GM18861 (cell line): ENCODE measurements at regions not wholly inside any gene's neighbourhood (a gene's known extent, or its start where the extent isn't known, plus 50 kb on each side); places are given as distances from the start of the nearest gene placed in this dataset.
A peak's percentile ranks its signal among the peaks of the same experiment; 100 is the strongest.

Experiments
- ATAC-seq: cut with Tn5 transposase; IDR thresholded peaks from one replicate; pipeline ENCODE4 v1.9.1; 2021; ENCODE audit not compliant: unreplicated experiment

DNA sequence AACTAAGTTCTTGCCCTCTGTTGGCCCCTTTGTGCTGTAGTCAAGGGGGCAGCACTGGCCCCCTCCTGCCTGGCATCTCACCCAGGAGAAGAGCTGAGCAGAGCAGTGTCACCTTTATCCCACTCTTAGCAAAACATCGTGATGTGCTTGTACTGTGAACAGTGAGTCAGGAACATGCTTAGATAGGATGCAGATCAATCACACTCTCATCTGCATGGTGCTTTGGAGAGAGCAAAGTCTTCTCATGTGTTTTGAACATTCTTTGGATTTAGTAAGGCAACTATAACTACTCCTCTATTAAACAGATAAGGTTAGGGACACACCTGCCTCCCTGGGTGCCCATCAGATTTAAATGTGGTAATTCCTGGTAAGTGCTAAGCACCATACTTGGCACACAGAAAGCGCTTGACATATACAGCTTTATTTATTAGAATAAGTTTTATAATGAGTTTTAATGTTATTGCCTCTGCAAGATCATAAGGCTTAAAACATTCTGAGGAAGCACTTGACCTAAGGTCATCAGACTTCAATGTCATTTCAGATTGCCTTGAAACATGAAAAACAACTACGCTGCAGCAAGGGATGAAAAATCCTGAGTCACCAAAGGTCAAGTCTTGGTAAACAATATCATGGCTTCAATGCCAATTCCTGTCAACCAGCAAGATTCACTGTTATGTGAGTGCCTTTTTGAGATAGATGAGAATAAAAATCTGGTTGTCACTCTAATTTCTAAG lies 82.4 kb upstream of the IRS2 start:
- ATAC-seq, result no peak

DNA sequence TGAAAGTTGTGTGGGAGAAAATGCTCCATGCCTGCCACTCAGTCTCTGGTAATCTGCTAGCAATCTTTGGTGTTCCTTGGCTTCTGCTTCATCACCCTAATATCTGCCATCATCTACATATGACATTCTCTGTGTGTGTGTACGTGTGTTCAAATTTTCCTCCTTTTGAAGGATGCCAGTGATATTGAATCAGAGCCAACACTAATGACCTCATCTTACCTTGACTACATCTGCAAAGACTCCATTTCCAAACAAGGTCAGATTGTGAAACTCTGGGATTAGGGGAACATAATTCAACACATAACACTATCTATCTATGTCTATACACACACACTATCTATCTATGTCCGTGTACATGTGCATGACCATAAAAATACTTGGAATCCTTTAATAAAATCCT lies 81.4 kb upstream of the IRS2 start:
- no peak for ATAC-seq

DNA sequence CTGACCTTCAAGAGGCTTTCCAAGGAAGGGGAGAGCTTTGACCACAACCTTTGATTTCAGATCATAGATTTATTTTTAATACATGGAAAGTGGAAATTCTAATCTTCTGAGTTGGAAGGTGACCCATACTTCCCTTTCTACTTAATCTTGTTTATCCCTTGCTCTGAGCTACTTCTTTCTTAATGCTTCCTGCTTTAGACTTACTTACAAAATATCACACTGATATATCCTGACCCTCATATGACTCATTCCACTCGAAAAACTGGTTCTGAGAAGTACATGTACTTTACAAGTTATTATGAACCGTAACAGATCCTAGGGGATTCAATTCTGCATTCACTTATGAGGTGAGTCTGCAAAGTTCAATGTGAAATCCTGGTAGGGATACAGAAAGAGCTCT lies 76.2 kb upstream of the IRS2 start:
- ATAC-seq, result no peak

DNA sequence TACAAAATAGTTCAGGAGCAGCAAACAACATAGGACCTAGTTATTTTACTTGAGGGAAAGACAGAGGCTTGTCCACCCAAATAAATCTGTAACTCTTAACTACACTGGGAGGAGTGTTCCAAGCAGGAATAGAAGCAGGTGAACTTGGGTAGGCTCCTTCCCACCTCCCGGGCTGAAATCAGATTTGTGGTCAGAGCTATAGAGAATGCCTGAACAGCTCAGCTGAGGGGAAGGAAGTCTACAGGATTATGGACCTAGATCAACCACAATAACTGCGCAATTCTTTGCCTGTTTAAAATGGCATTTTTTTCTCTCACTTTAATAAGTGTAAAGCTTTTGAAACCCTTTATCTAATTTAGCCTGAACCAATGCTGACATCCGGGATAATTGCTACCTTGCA lies 73.5 kb upstream of the IRS2 start:
- no peak for ATAC-seq

DNA sequence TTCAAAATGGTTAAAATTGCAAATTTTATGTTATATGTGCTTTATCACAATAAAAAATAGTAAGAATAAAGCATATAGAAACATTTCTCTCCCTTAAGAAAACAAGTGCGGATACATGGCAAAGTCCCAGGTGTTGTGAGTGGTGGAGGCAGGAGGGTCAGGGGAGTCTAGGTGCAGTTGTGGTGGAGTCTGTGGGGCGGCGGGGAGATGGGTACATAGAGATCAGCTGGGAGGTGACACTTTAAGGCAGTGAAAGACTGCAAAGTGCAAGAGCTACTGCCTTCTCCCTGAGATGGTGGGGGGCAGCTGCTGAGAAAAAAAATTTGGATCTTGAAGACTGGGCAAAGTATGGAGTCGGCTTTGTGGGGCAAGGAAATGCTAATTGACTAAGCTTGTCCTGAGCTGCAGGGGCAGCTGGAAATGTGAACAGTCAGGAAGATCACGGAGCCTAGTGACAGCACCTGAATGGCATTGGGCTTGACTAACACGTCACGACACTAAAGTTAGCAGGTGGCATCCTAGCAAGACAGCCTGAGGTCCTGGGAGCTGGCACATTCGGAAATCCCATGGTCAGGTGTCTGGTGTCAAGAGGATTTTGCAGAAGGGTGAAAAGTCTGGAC lies 72.9 kb upstream of the IRS2 start:
- ATAC-seq, result no peak

DNA sequence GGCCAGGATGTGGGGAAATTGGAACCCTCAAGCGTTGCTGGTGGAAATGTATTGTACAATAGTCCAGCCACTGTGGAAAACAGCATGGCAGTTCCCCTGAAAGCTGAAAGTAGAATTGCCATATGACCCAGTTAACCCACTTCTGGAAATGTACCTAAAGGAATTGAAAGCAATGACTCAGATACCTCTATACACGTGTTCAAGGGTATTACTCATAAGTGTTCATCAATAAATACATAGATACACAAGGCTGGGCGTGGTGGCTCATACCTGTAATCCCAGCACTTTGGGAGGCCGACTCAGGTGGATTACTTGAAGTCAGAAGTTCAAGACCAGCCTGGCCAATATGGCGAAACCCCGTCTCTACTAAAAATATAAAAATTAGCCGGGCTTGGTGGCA lies 71.9 kb upstream of the IRS2 start:
- no peak for ATAC-seq

DNA sequence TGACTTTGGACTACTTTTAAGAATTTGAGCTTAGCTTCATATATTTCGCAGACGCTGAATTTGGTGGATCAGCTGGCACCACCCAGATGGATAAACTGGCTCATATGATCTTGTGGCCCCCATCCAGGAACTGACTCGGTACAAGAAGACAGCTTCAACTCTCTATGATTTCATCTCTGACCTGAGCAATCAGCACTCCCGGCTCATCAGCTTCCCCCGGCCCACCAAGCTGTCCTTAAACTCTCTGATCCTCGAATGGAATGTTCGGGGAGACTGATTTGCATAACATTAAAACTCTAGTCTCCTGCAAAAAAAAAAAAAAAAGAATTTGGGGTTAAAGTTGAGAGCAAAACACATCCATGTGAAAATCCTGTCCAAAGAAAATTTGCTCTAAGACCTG lies 71.4 kb upstream of the IRS2 start:
- no peak for ATAC-seq

DNA sequence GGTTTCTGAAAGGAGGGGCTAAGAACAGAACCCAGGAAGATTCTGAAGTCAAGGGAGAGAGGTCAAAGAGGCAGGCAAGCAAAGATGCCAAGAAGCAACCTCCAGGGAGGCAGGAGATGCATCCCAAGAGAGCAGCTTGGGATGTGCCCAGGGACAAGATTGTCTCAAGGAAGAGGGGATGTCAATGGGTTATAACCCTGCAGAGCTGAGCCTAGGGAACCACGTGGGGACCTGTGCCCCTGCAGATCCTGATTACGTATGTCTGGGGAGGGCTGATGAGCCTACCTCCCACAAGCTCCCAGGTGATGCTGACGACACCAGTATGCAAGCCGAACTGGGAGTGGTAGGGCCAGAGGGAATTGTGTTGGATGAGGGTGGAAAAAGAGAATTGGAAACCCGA lies 70.9 kb upstream of the IRS2 start:
- no peak for ATAC-seq

DNA sequence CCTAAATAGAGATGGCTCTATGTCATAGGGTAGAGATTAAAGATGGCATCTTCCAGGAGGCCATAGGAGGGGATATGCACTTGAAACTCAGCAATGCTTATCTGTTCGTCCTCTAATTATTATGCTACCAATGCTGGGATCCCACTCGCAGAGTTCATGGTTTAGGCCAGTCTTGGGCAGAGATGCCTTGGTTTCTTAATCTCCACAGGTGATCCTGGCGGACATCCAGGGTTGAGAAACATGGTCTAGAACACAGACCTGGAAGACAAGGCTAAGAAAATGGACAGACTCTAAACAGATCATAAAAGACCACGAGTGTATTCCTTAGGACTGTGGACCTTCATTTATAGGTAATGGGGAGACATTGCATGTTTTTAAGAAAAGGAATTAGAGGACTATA lies 70.0 kb upstream of the IRS2 start:
- no peak for ATAC-seq

DNA sequence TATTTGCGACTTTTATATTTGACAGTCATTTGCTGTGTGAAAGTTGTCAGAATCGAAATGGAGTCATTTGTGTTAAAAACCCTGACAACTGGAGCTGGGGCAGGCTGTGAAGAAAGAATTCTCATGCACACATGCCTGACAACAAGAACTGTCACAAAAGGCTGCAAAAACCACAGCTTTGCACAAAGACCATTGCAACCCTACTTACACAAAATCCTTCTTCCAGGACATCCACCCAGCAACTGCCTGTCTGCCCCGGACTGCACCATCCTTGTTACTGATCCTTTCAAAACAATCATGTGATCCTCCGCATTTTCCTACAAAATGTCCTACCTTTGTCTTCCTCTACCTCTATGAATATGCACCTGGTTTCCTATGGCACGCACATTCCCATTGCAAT lies 66.8 kb upstream of the IRS2 start:
- ATAC-seq, result no peak

DNA sequence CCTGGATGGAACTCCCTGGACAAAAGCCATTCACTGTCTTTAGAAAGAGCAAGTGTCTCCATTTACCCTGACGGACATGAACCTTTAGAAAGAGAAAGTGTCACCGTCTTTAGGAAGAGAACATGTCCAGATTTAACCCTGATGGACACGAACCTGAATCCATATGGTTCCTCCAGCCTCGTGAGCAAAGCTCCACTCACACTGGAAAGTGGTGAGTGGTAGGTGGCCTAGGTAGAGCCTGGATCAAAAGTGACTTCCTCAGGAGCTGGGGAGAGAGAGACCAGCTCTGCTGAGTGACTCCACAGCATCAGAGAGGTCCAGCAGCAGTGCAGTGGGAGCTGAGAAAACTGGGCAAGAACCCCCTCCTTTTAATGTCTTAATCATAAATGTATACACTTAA lies 59.8 kb upstream of the IRS2 start:
- ATAC-seq, result no peak

DNA sequence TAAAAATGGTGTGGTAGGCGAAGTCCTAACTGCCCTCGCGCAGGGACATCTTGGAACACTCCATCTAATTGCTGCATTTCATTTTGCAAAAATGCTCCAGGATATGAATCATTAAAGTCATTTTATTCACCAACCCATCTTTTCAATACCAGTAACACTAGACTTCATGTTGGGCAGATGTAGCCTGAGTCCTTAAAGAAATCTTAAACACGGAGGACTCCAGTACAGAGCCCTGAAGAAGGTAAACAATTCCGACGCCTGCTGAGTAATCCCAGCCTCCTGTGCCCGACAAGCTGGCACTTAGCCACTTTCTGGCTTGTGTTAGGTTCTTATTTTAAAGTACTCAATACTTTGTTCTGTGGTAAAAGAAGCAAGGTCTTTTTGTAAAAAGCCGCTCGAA lies 58.0 kb upstream of the IRS2 start:
- no peak for ATAC-seq

DNA sequence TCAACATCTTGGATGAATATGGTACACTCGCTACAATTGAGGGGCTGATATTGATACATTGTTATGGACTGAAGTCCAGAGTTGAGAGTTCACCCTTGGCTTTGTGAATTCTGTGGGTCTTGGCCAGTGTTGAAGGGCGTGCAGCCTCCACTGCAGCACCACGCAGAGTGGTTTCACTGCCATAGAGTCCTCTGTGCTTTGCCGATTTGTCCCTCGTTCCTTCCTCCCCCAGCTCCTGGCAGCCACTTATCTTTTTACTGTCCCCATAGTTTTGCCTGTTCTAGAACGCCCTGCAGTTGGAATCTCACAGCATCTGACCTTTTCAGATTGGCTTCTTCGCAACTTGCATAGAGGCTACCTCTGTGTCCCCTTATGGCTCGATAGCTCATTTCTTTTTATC lies 57.3 kb upstream of the IRS2 start:
- no peak for ATAC-seq

DNA sequence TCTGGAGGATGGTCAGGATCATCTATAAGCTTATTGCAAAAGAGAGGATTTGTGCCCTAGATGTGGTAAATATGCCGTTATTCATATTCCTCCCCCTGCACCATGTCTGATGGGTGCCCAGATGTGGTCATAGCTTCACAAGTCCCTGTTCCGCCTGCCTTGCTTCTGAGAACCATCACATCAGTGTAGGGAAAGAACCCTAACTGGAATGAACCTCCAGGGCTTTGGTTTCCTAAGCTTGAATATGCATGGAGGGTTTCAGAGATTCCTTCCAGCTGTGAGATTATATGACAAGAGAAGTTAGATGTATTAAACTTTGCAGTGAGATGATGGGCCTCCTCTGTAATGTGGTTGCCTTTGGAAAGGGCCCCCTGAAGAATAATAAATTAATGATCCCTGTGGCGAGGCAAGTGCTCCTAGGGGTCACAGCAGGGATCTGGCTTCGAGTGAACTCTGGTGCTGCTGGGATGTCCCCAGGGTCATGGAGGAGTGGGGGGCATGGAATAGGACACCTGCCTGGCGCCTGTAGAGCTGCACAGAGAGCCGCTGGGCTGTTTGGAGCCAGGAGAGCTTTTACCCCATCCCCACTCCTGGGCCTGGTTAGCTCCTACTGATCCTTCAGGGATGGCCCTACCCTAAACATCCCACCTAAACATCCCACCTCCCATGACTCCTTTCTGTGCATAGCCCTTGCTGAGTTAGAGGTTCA lies 56.0 kb upstream of the IRS2 start:
- ATAC-seq, result no peak

DNA sequence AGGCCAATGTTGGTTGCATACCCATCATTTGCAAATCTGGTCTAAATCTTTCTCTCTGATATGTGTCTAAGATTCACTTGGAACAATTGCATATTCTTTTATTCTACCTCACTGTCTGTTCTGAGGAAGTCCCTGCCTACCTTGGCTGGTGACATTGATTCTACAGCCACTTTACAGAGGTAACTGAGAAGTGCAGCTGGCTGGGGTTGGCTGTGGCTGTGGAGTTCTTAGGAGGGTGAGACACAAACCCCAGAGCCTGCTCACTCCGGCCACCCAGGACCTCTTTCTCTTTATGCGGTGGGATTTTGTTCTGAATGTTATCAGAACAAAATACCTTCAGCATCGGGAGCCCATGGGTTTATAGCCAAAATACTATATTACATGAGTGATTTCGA lies 54.5 kb upstream of the IRS2 start:
- ATAC-seq, result no peak

DNA sequence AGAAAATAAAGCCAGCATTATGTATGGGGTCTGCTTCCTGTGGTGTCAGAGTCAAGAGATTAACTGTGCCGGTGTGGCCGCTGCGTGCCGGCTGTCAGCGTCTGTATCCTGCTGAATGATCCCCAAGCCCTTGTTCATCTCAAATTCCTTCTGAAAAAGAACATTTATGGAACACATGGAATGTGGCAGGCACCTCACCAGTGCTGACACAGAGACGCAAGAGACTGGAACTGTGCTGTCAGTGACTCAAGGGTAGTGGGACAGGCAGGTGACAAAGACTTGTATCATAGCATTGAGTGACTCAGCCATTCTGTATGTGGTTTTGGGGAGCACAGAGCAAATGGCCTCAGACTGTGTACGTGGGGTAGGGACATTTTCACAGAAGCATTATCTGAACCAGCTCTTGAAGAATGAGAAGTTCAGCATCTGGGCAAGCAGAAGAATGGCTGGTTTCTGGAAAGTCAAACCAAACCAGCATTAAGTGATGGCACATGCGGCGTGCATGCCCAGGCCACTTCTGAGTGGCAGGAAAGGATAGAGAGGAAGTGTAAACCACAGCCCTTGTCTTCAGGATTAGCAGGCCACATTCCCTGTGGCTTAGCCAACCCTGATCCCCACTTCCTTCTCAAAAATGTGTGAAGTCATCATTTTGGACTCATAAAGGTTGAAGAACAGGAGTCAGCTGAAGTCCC lies 54.0 kb upstream of the IRS2 start:
- ATAC-seq, result no peak

DNA sequence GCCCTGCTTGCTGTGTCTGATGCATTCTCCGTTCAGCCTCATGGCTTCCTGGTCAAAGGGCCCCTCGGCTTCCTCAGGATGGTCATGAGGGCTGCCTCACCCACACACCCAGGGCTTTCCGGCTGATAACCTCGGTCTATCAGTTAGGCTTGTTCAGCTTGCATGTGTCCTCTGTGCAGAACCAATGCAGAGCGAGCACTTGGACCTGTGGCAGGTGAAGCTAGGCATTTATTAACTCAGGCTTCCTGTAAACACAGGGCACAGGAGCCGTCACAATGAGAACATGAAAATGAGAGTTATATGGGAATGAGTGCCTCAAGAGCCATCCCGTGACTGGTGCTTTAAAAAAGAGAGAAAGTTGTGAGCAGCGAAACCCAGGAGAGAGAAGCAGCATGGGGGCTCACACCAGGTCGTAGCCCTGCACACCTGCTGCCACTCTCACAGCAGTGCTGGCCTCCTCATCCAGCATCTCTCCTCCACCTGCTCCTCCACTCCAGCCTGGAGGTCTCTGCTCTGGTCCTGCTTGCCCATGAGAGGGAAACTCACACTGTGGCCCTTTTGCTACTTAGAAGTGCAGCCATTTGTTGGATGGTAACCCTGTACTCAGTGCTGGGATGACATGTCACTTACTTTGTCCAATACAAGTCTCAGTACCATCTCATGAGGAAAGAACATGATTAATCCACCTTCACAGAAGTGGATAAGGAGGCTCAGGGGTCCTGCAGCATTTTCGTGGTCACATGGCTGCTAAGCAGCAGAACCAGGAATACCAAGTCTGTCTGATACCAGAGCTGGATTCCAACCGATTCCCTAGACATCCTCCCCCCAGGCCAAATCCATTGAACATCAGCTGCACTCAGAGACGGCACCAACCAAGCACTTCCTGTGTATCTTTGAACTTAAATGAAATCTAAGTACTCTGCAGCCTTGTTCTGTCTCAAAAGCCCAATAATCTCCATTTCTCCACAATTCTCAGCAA lies 50.5 kb upstream of the IRS2 start:
- peak; percentile 79 for ATAC-seq
